ENCODE measurements at regions not wholly inside any gene's neighbourhood (a gene's known extent, or its start where the extent isn't known, plus 50 kb on each side); places are given as distances from the start of the nearest gene placed in this dataset.

GRCh38 chr5:53378590-53379247, 101.7 kb upstream of the FST start:
- no peak for TF ChIP-seq CTCF (IDR thresholded peaks at IDR 0.05)
- Mint-ChIP-seq H3K9me3 (peaks cover 0 to 5% (median 0%) of the 10 kb centered on the region in 7 donors), H3K4me3 (no peak overlapping the region), H3K36me3 (no peaks in the 10 kb centered on the region), H3K27ac (no peak overlapping the region), H3K27me3 (ENCODE audit: low read depth in 3 of 3) (peaks cover 0 to 4% (median 0%) of the 10 kb centered on the region in 3 donors), H3K4me1 (no peaks in the 10 kb centered on the region)
- no CpG with 5 or more reads among the region's 3 CpGs for WGBS (ENCODE audit: insufficient coverage)
- Histone ChIP-seq H3K4me2 (replicated peaks; ENCODE audit: extremely low read depth, low read length, poor library complexity, severe bottlenecking) (no peak overlapping the region), H3K4me3 (replicated peaks in 1 of 3; ENCODE audit: low read depth in 2 of 3, low read length in 3 of 3) (no peak overlapping the region), H3K9ac (ENCODE audit: insufficient read depth, low read length, poor library complexity, severe bottlenecking) (no peak overlapping the region), H3K4me1 (ENCODE audit: control insufficient read depth in 1 of 2, insufficient read depth in 2 of 2, low read length in 2 of 2) (no peaks in the 10 kb centered on the region), H3K9me3 (replicated peaks in 1 of 2; ENCODE audit: control insufficient read depth in 1 of 2, insufficient read depth in 1 of 2, low read length in 2 of 2) (peaks cover 0 to 1% of the 10 kb centered on the region in 2 donors), H2AFZ (ENCODE audit: insufficient read depth, low read depth, low read length, poor library complexity, severe bottlenecking) (no peak overlapping the region), H3K36me3 (replicated peaks in 1 of 2; ENCODE audit: control insufficient read depth in 1 of 2, insufficient read depth in 2 of 2, low read length in 2 of 2) (no peaks in the 10 kb centered on the region), H3K79me2 (ENCODE audit: insufficient read depth, low read length) (no peaks in the 10 kb centered on the region), H3K27ac (ENCODE audit: low read depth in 1 of 2, low read length in 2 of 2) (no peak overlapping the region), H3K27me3 (ENCODE audit: control insufficient read depth in 2 of 2, insufficient read depth in 2 of 2, low read length in 2 of 2) (no peaks in the 10 kb centered on the region), H4K20me1 (ENCODE audit: insufficient read depth, low read length) (no peaks in the 10 kb centered on the region)
- intact Hi-C loops (cut with micrococcal nuclease): no loop called here
- no peak for DNase-seq

- H3K36me3 Mint-ChIP-seq: no peaks in the 10 kb centered on the region
These were observed 94.1 kb upstream of the FST start for GRCh38 chr5:53386341-53386740.

More at GRCh38 chr5:53386341-53386740, 94.1 kb upstream of the FST start:
- Mint-ChIP-seq H3K4me3 (no peak overlapping the region), H3K27me3 (ENCODE audit: low read depth in 3 of 3) (no peaks in the 10 kb centered on the region), H3K9me3 (peaks cover 5 to 19% (median 10%) of the 10 kb centered on the region in 7 donors), H3K27ac (no peak overlapping the region), H3K4me1 (no peaks in the 10 kb centered on the region)
- H3K9me3 ChIP-seq (replicated peaks in 1 of 2; ENCODE audit: control insufficient read depth in 1 of 2, insufficient read depth in 1 of 2, low read length in 2 of 2): peaks cover 0 to 2% of the 10 kb centered on the region in 2 donors
- no peak overlapping the region for H3K27ac ChIP-seq (ENCODE audit: low read depth in 1 of 2, low read length in 2 of 2)
- H4K20me1 ChIP-seq (ENCODE audit: insufficient read depth, low read length): no peaks in the 10 kb centered on the region
- H3K4me2 ChIP-seq (replicated peaks; ENCODE audit: extremely low read depth, low read length, poor library complexity, severe bottlenecking): no peak overlapping the region
- H3K27me3 ChIP-seq (ENCODE audit: control insufficient read depth in 2 of 2, insufficient read depth in 2 of 2, low read length in 2 of 2): no peaks in the 10 kb centered on the region
- H3K4me1 ChIP-seq (ENCODE audit: control insufficient read depth in 1 of 2, insufficient read depth in 2 of 2, low read length in 2 of 2): no peaks in the 10 kb centered on the region
- H3K9ac ChIP-seq (ENCODE audit: insufficient read depth, low read length, poor library complexity, severe bottlenecking): no peak overlapping the region
- H2AFZ ChIP-seq (ENCODE audit: insufficient read depth, low read depth, low read length, poor library complexity, severe bottlenecking): no peak overlapping the region
- intact Hi-C loops (cut with micrococcal nuclease): no loop called here
- no peaks in the 10 kb centered on the region for H3K36me3 ChIP-seq (replicated peaks in 1 of 2; ENCODE audit: control insufficient read depth in 1 of 2, insufficient read depth in 2 of 2, low read length in 2 of 2)
- H3K4me3 ChIP-seq (replicated peaks in 1 of 3; ENCODE audit: low read depth in 2 of 3, low read length in 3 of 3): no peak overlapping the region
- TF ChIP-seq CTCF (IDR thresholded peaks at IDR 0.05): no peak
- no peak for DNase-seq
- WGBS (ENCODE audit: insufficient coverage): 82% methylated on average over 2 of the region's 3 CpGs
- H3K79me2 ChIP-seq (ENCODE audit: insufficient read depth, low read length): no peaks in the 10 kb centered on the region

All from CD14-positive monocyte (primary cell).